ENCODE measurements at regions not wholly inside any gene's neighbourhood (a gene's known extent, or its start where the extent isn't known, plus 50 kb on each side); places are given as distances from the start of the nearest gene placed in this dataset.

DNA sequence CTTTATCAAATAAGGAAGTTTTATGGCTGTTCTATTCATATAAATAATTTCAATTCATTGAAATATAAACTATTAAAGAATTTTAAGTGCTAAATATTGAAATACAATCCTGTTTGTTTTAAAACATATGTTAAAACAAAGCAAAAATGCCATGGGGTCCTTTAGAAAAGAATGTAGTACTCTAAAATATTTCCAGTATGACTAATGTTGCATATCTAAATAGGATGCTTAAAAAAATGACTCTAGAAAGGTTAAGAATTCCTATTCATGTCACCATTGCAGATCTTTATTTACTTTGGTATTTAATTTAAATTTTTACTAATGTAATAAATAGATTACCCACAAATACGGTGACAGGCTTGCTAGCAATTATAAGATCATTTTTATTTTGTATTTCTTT lies 132.3 kb downstream of the ZNF608 start:
- ChIA-PET CTCF (interaction anchor here (0.6 kb wide), 1 partner anchor 134 kb away, joined by 5 read pairs; no protein-coding TSS in a partner anchor), RAD21 (ENCODE audit: low non-redundant PET in 1 of 2, low total read pairs in 2 of 2, uncharacterized antibody in 2 of 2, unreplicated experiment in 2 of 2) (no interaction called here), POLR2A (no interaction called here)
- Histone ChIP-seq H3K9me3 (ENCODE audit: control insufficient read depth in 1 of 2, insufficient read depth in 1 of 2, low read depth in 1 of 2, low read length in 2 of 2) (no peaks in the 10 kb centered on the region), H4K20me1 (ENCODE audit: insufficient read depth) (no peaks in the 10 kb centered on the region), H3K27me3 (ENCODE audit: insufficient read depth, low read length) (no peaks in the 10 kb centered on the region), H3K36me3 (ENCODE audit: control insufficient read depth in 1 of 2, insufficient read depth in 2 of 2, low read length in 2 of 2) (no peaks in the 10 kb centered on the region), H3K4me2 (ENCODE audit: low read length) (no peak overlapping the region), H3K79me2 (ENCODE audit: insufficient read depth, low read length) (no peaks in the 10 kb centered on the region), H2AFZ (ENCODE audit: low read depth, low read length, poor library complexity, severe bottlenecking) (no peak overlapping the region), H3K27ac (ENCODE audit: low read depth, low read length) (no peak overlapping the region), H3K9ac (ENCODE audit: low read length) (no peak overlapping the region), H3K9me2 (ENCODE audit: insufficient read depth) (no peaks in the 10 kb centered on the region), H3K4me1 (ENCODE audit: control insufficient read depth in 1 of 2, insufficient read depth in 2 of 2, low read length in 2 of 2) (no peaks in the 10 kb centered on the region), H3K4me3 (replicated peaks in 1 of 2; ENCODE audit: low read depth in 1 of 2, low read length in 2 of 2) (no peak overlapping the region)
- TF ChIP-seq YY1 (IDR thresholded peaks at IDR 0.05; ENCODE audit: extremely low read depth, insufficient replicate concordance, low read depth, low read length), result no peak
- no peak for TF ChIP-seq ZFX (IDR thresholded peaks at IDR 0.05)
- no peak for ATAC-seq
- intact Hi-C loops (cut with micrococcal nuclease), result no loop called here
- no TSS peak for BruUV-seq (replicated peaks)
- DNase-seq (ENCODE audit: low read depth, low spot score), result no peak

DNA sequence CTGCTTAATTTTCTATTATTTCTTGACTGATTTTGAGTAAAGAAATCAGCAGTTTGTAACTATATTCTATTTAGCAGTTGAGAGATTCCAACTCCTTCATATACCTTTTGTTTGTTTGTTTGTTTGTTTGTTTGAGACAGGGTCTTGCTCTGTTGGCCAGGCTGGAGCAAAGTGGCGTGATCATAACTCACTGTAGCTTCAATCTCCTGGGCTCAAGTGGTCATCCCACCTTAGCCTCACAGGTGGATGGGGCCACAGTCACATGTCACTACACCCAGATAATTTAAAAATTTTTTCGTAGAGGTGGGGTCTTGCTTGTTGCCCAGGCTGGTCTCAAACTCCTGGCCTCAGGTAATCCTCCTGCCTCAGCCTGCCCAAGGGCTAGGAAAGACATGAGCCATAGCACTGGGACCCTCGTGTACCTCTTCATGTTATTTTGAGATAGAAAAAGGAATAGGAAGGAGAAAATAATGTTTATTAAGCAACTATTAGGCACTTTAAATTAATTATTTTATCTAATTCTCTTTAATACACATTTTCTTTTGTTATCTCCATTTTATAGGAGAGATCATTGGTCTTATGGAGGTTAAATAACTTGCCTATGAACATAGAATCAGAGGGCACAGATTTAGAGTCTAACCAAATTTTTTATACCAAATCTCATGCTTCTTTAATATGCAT lies 133.0 kb downstream of the ZNF608 start:
- Histone ChIP-seq H2AFZ (ENCODE audit: low read depth, low read length, poor library complexity, severe bottlenecking) (no peak overlapping the region), H3K9me3 (ENCODE audit: control insufficient read depth in 1 of 2, insufficient read depth in 1 of 2, low read depth in 1 of 2, low read length in 2 of 2) (no peaks in the 10 kb centered on the region), H3K4me2 (ENCODE audit: low read length) (no peak overlapping the region), H4K20me1 (ENCODE audit: insufficient read depth) (no peaks in the 10 kb centered on the region), H3K4me3 (replicated peaks in 1 of 2; ENCODE audit: low read depth in 1 of 2, low read length in 2 of 2) (no peak overlapping the region), H3K9ac (ENCODE audit: low read length) (no peak overlapping the region), H3K79me2 (ENCODE audit: insufficient read depth, low read length) (no peaks in the 10 kb centered on the region), H3K27ac (ENCODE audit: low read depth, low read length) (no peak overlapping the region), H3K27me3 (ENCODE audit: insufficient read depth, low read length) (no peaks in the 10 kb centered on the region), H3K9me2 (ENCODE audit: insufficient read depth) (no peaks in the 10 kb centered on the region), H3K4me1 (ENCODE audit: control insufficient read depth in 1 of 2, insufficient read depth in 2 of 2, low read length in 2 of 2) (no peaks in the 10 kb centered on the region), H3K36me3 (ENCODE audit: control insufficient read depth in 1 of 2, insufficient read depth in 2 of 2, low read length in 2 of 2) (no peaks in the 10 kb centered on the region)
- no peak for ATAC-seq
- CTCF ChIA-PET, result no interaction called here
- RAD21 ChIA-PET (ENCODE audit: low non-redundant PET in 1 of 2, low total read pairs in 2 of 2, uncharacterized antibody in 2 of 2, unreplicated experiment in 2 of 2), result no interaction called here
- intact Hi-C loops (cut with micrococcal nuclease), result no loop called here
- no peak for DNase-seq (ENCODE audit: low read depth, low spot score)
- POLR2A ChIA-PET, result no interaction called here
- no TSS peak for BruUV-seq (replicated peaks)
- TF ChIP-seq ZFX (IDR thresholded peaks at IDR 0.05) (no peak), ELF1 (IDR thresholded peaks at IDR 0.05; ENCODE audit: borderline replicate concordance, low read depth) (no peak), CEBPB (IDR thresholded peaks at IDR 0.05; ENCODE audit: low read depth) (no peak), SIN3A (IDR thresholded peaks at IDR 0.05; ENCODE audit: low read depth) (no peak), SRF (IDR thresholded peaks at IDR 0.05; ENCODE audit: low read depth) (no peak), EGR1 (IDR thresholded peaks at IDR 0.05; ENCODE audit: low read depth) (no peak), POLR2AphosphoS5 (IDR thresholded peaks at IDR 0.05; ENCODE audit: low read depth, low read length) (no peak), JUND (IDR thresholded peaks at IDR 0.05) (no peak), SP1 (IDR thresholded peaks at IDR 0.05; ENCODE audit: low read depth) (no peak)
- TF ChIP-seq, protein P1, sequence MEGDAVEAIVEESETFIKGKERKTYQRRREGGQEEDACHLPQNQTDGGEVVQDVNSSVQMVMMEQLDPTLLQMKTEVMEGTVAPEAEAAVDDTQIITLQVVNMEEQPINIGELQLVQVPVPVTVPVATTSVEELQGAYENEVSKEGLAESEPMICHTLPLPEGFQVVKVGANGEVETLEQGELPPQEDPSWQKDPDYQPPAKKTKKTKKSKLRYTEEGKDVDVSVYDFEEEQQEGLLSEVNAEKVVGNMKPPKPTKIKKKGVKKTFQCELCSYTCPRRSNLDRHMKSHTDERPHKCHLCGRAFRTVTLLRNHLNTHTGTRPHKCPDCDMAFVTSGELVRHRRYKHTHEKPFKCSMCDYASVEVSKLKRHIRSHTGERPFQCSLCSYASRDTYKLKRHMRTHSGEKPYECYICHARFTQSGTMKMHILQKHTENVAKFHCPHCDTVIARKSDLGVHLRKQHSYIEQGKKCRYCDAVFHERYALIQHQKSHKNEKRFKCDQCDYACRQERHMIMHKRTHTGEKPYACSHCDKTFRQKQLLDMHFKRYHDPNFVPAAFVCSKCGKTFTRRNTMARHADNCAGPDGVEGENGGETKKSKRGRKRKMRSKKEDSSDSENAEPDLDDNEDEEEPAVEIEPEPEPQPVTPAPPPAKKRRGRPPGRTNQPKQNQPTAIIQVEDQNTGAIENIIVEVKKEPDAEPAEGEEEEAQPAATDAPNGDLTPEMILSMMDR (IDR thresholded peaks at IDR 0.05 in 2 of 3, conservative IDR thresholded peaks at IDR 0.05 in 1 of 3; ENCODE audit: borderline replicate concordance in 1 of 3, insufficient read depth in 1 of 3, low read depth in 2 of 3, low read length in 2 of 3), result no peak
- TF ChIP-seq, protein P2, sequence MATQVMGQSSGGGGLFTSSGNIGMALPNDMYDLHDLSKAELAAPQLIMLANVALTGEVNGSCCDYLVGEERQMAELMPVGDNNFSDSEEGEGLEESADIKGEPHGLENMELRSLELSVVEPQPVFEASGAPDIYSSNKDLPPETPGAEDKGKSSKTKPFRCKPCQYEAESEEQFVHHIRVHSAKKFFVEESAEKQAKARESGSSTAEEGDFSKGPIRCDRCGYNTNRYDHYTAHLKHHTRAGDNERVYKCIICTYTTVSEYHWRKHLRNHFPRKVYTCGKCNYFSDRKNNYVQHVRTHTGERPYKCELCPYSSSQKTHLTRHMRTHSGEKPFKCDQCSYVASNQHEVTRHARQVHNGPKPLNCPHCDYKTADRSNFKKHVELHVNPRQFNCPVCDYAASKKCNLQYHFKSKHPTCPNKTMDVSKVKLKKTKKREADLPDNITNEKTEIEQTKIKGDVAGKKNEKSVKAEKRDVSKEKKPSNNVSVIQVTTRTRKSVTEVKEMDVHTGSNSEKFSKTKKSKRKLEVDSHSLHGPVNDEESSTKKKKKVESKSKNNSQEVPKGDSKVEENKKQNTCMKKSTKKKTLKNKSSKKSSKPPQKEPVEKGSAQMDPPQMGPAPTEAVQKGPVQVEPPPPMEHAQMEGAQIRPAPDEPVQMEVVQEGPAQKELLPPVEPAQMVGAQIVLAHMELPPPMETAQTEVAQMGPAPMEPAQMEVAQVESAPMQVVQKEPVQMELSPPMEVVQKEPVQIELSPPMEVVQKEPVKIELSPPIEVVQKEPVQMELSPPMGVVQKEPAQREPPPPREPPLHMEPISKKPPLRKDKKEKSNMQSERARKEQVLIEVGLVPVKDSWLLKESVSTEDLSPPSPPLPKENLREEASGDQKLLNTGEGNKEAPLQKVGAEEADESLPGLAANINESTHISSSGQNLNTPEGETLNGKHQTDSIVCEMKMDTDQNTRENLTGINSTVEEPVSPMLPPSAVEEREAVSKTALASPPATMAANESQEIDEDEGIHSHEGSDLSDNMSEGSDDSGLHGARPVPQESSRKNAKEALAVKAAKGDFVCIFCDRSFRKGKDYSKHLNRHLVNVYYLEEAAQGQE (IDR thresholded peaks at IDR 0.05; ENCODE audit: low read depth), result no peak
- TF ChIP-seq, protein P3, sequence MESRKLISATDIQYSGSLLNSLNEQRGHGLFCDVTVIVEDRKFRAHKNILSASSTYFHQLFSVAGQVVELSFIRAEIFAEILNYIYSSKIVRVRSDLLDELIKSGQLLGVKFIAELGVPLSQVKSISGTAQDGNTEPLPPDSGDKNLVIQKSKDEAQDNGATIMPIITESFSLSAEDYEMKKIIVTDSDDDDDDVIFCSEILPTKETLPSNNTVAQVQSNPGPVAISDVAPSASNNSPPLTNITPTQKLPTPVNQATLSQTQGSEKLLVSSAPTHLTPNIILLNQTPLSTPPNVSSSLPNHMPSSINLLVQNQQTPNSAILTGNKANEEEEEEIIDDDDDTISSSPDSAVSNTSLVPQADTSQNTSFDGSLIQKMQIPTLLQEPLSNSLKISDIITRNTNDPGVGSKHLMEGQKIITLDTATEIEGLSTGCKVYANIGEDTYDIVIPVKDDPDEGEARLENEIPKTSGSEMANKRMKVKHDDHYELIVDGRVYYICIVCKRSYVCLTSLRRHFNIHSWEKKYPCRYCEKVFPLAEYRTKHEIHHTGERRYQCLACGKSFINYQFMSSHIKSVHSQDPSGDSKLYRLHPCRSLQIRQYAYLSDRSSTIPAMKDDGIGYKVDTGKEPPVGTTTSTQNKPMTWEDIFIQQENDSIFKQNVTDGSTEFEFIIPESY (IDR thresholded peaks at IDR 0.05; ENCODE audit: extremely low read depth, insufficient replicate concordance, low read length), result no peak

Data from HCT116 (cell line).